OCI-LY3 (cell line): ENCODE measurements at regions not wholly inside any gene's neighbourhood (a gene's known extent, or its start where the extent isn't known, plus 50 kb on each side); places are given as distances from the start of the nearest gene placed in this dataset.

Experiments
- EZH2phosphoT487 ChIP-seq: fragments of 200-600 bp; shearing (Covaris generic); IDR thresholded peaks from 2 replicates; pipeline ENCODE4 v1.6.1; 2018; ENCODE audit warnings: antibody characterized with exemption, mixed run types, low read depth
- TF ChIP-seq, protein P1 (sequence below): fragments of 200-600, 300-600 bp; sonication (generic); IDR thresholded peaks from 2 replicates; pipeline ENCODE4 v1.5.1; 2014; ENCODE audit warnings: antibody characterized with exemption, low read length, low read depth

DNA sequence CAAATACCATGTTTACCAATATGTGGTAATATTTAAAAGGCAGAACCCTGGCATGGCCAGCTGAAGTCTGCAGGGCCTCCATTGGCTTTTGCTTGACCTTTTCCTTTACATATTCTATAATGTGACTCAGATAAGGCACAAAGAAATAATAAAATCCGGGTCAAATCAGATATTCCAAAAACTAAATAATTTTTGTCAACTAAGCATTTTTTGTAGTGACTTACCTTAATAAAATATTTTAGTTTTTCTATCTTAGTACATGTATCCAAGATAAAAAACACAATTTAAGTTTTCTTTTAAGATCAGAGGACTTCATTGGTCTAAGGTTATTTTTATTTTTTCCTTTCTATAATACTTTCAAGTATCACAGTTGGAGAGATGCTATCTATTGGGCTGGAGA is 179.4 kb upstream of the ADAMTS5 start:
- TF ChIP-seq, protein P1, sequence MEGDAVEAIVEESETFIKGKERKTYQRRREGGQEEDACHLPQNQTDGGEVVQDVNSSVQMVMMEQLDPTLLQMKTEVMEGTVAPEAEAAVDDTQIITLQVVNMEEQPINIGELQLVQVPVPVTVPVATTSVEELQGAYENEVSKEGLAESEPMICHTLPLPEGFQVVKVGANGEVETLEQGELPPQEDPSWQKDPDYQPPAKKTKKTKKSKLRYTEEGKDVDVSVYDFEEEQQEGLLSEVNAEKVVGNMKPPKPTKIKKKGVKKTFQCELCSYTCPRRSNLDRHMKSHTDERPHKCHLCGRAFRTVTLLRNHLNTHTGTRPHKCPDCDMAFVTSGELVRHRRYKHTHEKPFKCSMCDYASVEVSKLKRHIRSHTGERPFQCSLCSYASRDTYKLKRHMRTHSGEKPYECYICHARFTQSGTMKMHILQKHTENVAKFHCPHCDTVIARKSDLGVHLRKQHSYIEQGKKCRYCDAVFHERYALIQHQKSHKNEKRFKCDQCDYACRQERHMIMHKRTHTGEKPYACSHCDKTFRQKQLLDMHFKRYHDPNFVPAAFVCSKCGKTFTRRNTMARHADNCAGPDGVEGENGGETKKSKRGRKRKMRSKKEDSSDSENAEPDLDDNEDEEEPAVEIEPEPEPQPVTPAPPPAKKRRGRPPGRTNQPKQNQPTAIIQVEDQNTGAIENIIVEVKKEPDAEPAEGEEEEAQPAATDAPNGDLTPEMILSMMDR, result no peak
- TF ChIP-seq EZH2phosphoT487, result no peak
